SH-SY5Y (cell line): ENCODE measurements at regions not wholly inside any gene's neighbourhood (a gene's known extent, or its start where the extent isn't known, plus 50 kb on each side); places are given as distances from the start of the nearest gene placed in this dataset.

Source experiments
- GATA2 ChIP-seq: IDR thresholded peaks from 2 replicates; pipeline ENCODE4 v1.6.1; 2011; ENCODE audit warnings: mild to moderate bottlenecking, low read depth, low read length
- GATA3 ChIP-seq: IDR thresholded peaks from 2 replicates; pipeline ENCODE4 v1.6.1; 2011; ENCODE audit warnings: low read depth, mild to moderate bottlenecking, low read length, moderate library complexity

GRCh38 chr1:2949966-2950925, 71.0 kb upstream of the ACTRT2 start:
- TF ChIP-seq GATA3 (no peak), GATA2 (no peak)
